ENCODE measurements at regions not wholly inside any gene's neighbourhood (a gene's known extent, or its start where the extent isn't known, plus 50 kb on each side); places are given as distances from the start of the nearest gene placed in this dataset.
A peak's percentile ranks its signal among the peaks of the same experiment; 100 is the strongest.

DNA sequence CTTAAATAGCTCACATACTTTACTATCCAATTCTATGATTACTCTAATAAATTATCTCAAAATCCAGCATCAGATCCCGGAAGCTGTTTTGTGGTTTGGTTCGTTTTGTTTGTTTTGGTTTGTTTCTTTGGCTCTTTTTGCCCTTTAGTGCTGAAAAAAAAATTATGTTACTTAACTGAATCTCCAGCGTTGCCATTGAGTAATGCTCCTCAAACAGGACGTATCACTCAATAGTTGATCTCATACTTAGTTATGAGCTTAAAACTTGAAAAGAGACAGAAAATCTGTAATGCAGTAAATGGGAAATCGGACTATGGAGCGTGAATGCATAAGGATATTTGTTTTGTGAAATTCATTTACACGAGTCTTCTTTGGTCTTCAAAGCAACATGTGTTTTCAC, 533.8 kb upstream of the TMPRSS15 start:
- Histone ChIP-seq H3K27ac (no peak overlapping the region), H3K36me3 (no peaks in the 10 kb centered on the region), H3K4me1 (no peaks in the 10 kb centered on the region), H3K4me3 (no peak overlapping the region), H3K9me3 (no peaks in the 10 kb centered on the region), H3K27me3 (no peaks in the 10 kb centered on the region)
- in situ Hi-C loops (cut with MboI; ENCODE audit: low pct_ligation_motif_present in 1 of 4, low pct_unique_long_range_greater_than_20kb in 1 of 4, low sequenced_read_pairs in 3 of 4) = no loop called here
- 79% methylated on average over 7 of the region's 7 CpGs for WGBS, 2 donors (ENCODE audit: low coverage in 1 of 2)
- intact Hi-C loops (cut with DNase I; ENCODE audit: low total_unique reads) = no loop called here
- TF ChIP-seq EP300 (IDR thresholded peaks at IDR 0.05; ENCODE audit: low read depth) (no peak), POLR2A (IDR thresholded peaks at IDR 0.05) (no peak), POLR2AphosphoS5 (IDR thresholded peaks at IDR 0.05) (no peak)
- TF ChIP-seq, protein P1, sequence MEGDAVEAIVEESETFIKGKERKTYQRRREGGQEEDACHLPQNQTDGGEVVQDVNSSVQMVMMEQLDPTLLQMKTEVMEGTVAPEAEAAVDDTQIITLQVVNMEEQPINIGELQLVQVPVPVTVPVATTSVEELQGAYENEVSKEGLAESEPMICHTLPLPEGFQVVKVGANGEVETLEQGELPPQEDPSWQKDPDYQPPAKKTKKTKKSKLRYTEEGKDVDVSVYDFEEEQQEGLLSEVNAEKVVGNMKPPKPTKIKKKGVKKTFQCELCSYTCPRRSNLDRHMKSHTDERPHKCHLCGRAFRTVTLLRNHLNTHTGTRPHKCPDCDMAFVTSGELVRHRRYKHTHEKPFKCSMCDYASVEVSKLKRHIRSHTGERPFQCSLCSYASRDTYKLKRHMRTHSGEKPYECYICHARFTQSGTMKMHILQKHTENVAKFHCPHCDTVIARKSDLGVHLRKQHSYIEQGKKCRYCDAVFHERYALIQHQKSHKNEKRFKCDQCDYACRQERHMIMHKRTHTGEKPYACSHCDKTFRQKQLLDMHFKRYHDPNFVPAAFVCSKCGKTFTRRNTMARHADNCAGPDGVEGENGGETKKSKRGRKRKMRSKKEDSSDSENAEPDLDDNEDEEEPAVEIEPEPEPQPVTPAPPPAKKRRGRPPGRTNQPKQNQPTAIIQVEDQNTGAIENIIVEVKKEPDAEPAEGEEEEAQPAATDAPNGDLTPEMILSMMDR (IDR thresholded peaks at IDR 0.05) = no peak
- no peak for DNase-seq

DNA sequence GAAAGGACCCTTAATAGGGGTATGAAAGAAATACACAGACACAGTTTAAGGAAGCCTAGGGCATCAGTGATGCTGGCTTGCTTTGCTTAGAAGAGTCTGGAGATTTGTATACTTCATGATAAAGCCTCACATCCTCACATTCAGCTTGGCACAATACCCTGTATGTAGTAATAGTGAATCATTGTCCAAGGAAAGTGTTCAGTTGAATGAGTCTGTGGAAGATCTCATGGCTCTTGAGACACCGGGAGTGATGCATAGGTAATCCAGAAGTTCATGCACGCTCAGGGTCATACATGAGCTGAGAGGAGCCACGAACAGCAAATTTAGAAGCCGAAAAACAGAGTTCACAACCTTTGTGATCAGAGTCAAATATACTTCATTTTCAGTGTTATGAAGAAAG, 537.2 kb upstream of the TMPRSS15 start:
- no peak overlapping the region for H3K27ac ChIP-seq
- no peaks in the 10 kb centered on the region for H3K36me3 ChIP-seq
- no peak for DNase-seq
- no peaks in the 10 kb centered on the region for H3K27me3 ChIP-seq
- intact Hi-C loops (cut with DNase I; ENCODE audit: low total_unique reads) = no loop called here
- no peaks in the 10 kb centered on the region for H3K9me3 ChIP-seq
- no peak overlapping the region for H3K4me3 ChIP-seq
- in situ Hi-C loops (cut with MboI; ENCODE audit: low pct_ligation_motif_present in 1 of 4, low pct_unique_long_range_greater_than_20kb in 1 of 4, low sequenced_read_pairs in 3 of 4) = no loop called here
- no peak for TF ChIP-seq EP300 (IDR thresholded peaks at IDR 0.05; ENCODE audit: low read depth)
- no peak for TF ChIP-seq POLR2AphosphoS5 (IDR thresholded peaks at IDR 0.05)
- TF ChIP-seq, protein P1 (IDR thresholded peaks at IDR 0.05) = no peak
- TF ChIP-seq POLR2A (IDR thresholded peaks at IDR 0.05) = no peak
- no peaks in the 10 kb centered on the region for H3K4me1 ChIP-seq
- 89 to 93% methylated on average over 3 to 4 of the region's 4 CpGs for WGBS, 2 donors (ENCODE audit: low coverage in 1 of 2)

DNA sequence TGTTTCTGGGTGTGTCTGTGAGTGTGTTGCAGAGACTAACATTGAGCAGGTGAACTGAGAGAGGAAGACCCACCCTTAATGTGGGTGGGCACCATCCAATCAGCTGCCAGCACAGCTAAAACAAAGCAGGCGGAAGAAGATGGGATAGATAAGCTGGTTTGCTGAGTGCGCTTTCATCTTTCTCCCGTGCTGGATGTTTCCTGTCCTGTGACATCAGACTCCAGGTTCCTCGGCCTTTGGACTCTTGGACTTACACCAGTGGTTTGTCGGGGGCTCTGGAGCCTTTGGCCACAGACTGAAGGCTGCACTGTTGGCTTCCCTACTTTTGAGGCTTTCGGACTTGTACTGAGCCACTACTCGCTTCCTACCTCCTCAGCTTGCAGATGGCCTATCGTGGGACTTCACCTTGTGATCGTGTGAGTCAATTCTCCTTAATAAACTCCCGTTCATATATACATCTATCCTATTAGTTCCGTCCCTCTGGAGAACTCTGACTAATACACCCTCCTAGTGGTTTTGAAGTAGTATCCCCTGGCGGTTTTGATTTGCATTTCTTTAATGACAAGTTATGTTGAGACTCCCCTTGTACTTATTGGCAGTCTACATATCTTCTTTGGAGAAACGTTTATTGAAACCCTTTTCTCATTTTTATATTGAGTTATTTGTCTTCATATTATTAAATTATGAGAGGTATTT, 546.6 kb upstream of the TMPRSS15 start:
- Histone ChIP-seq H3K27ac (no peak overlapping the region), H3K36me3 (no peaks in the 10 kb centered on the region), H3K4me3 (no peak overlapping the region), H3K4me1 (peaks cover 0 to 18% (median 2%) of the 10 kb centered on the region in 4 donors), H3K27me3 (no peaks in the 10 kb centered on the region), H3K9me3 (no peaks in the 10 kb centered on the region)
- 81 to 86% methylated on average over 8 to 13 of the region's 13 CpGs for WGBS, 2 donors (ENCODE audit: low coverage in 1 of 2)
- in situ Hi-C loops (cut with MboI; ENCODE audit: low pct_ligation_motif_present in 1 of 4, low pct_unique_long_range_greater_than_20kb in 1 of 4, low sequenced_read_pairs in 3 of 4) (no loop called here), intact Hi-C loops (cut with DNase I; ENCODE audit: low total_unique reads) (no loop called here)
- TF ChIP-seq EP300 (IDR thresholded peaks at IDR 0.05; ENCODE audit: low read depth) (no peak), POLR2A (IDR thresholded peaks at IDR 0.05) (no peak), POLR2AphosphoS5 (IDR thresholded peaks at IDR 0.05) (no peak)
- TF ChIP-seq, protein P1 (IDR thresholded peaks at IDR 0.05) = no peak
- DNase-seq = no peak

DNA sequence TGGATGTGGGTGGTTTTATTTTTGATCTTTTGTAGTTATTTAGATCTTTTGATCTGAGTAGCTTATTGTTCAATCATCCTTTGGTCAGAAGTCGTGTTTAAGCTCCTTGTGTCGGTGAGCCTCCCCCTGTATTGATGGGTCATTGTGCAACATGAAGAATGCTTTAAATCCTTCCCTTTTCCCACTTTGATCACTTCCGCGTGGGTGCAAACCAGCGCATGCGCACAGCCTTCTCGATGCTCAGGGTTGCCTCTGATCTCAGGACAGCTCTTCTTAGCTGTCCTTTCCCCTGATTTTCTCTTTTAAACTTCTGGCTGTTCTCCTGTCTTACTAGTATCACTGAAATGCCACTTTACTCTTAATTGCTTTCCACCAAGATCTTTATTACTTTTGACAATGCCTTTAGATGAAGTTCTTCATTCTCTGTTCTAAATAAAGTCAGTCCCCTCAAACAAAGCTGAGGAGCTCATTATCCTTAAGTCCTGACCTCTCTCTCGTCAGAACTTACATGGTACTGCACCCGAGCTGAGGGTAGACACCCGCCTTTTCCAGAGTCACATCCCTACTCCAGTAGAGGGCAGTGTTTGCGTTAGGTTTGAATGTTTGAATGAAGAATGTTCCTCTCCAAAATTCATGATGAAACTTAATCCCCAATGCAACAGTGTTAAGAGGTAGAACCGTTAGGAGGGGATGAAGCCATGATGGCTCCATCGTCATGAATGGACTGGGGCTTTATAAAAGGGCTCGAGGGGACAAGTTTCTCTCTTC, 547.9 kb upstream of the TMPRSS15 start:
- Histone ChIP-seq H3K27me3 (no peaks in the 10 kb centered on the region), H3K9me3 (no peaks in the 10 kb centered on the region), H3K4me3 (no peak overlapping the region), H3K36me3 (no peaks in the 10 kb centered on the region), H3K27ac (no peak overlapping the region), H3K4me1 (peaks cover 0 to 18% (median 2%) of the 10 kb centered on the region in 4 donors)
- intact Hi-C loops (cut with DNase I; ENCODE audit: low total_unique reads) (no loop called here), in situ Hi-C loops (cut with MboI; ENCODE audit: low pct_ligation_motif_present in 1 of 4, low pct_unique_long_range_greater_than_20kb in 1 of 4, low sequenced_read_pairs in 3 of 4) (no loop called here)
- peak; percentile 24 for DNase-seq
- WGBS, 2 donors (ENCODE audit: low coverage in 1 of 2) = 61 to 74% methylated on average over 10 to 14 of the region's 14 CpGs
- TF ChIP-seq, protein P1 (IDR thresholded peaks at IDR 0.05) = peak; percentile 37 to 55 (median 46)
- no peak for TF ChIP-seq POLR2AphosphoS5 (IDR thresholded peaks at IDR 0.05)
